ENCODE measurements at regions not wholly inside any gene's neighbourhood (a gene's known extent, or its start where the extent isn't known, plus 50 kb on each side); places are given as distances from the start of the nearest gene placed in this dataset.

DNA sequence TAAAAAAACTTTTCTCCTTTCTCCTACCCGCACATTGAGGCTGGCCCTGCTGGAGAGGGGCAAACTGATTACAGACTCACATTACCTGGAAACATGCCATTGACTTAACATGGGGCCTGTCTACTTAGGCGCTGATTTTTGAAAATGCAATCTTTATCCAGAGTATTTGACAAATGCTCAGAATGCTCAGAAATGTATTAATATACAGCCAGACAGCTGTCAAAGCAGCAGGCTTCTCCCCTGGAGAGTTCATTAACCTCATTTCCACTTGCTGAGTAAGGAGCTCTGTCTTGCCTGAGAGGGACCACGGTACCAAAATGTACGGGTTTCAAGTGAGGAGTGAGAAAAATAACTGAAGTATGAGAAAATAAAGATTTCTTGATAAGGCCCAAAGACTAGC is 95.7 kb downstream of the PAX1 start:
- intact Hi-C loops (cut with micrococcal nuclease), result loop anchor here (10.0 kb wide), 1 partner anchor 304 kb away; no protein-coding TSS in a partner anchor
- Histone ChIP-seq H3K9me3 (replicated peaks) (peaks cover 4% of the 10 kb centered on the region), H3K27me3 (ENCODE audit: low read depth) (peaks cover 7% of the 10 kb centered on the region), H3K27ac (replicated peaks) (no peak overlapping the region), H3K4me3 (no peak overlapping the region), H3K36me3 (no peaks in the 10 kb centered on the region), H3K4me1 (no peaks in the 10 kb centered on the region)
- DNase-seq, result no peak
- TF ChIP-seq, protein P1, sequence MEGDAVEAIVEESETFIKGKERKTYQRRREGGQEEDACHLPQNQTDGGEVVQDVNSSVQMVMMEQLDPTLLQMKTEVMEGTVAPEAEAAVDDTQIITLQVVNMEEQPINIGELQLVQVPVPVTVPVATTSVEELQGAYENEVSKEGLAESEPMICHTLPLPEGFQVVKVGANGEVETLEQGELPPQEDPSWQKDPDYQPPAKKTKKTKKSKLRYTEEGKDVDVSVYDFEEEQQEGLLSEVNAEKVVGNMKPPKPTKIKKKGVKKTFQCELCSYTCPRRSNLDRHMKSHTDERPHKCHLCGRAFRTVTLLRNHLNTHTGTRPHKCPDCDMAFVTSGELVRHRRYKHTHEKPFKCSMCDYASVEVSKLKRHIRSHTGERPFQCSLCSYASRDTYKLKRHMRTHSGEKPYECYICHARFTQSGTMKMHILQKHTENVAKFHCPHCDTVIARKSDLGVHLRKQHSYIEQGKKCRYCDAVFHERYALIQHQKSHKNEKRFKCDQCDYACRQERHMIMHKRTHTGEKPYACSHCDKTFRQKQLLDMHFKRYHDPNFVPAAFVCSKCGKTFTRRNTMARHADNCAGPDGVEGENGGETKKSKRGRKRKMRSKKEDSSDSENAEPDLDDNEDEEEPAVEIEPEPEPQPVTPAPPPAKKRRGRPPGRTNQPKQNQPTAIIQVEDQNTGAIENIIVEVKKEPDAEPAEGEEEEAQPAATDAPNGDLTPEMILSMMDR (IDR thresholded peaks at IDR 0.05; ENCODE audit: borderline replicate concordance), result no peak

DNA sequence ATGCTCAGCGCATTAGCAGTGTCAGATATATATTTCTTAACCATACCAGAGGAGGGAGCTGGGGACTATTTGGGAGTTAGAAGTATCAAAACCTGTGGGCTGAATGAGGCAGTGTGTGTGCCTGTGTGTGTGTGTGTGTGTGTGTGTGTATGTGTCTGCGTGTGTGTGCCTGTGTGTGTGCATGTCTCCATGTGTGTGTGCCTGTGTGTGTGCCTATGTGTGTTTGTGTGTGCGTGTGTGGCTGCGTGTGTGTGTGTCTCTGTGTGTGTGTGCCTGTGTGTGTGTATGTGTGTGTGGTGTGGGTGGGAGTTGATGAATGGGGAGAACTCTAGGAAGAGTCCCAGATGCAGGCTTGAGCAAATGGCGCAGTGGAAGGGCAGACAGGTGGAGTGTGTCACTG is 92.9 kb downstream of the PAX1 start:
- Histone ChIP-seq H3K9me3 (replicated peaks) (peaks cover 4% of the 10 kb centered on the region), H3K4me3 (no peak overlapping the region), H3K36me3 (no peaks in the 10 kb centered on the region), H3K27me3 (ENCODE audit: low read depth) (peaks cover 7% of the 10 kb centered on the region), H3K27ac (replicated peaks) (no peak overlapping the region), H3K4me1 (no peaks in the 10 kb centered on the region)
- no peak for DNase-seq
- intact Hi-C loops (cut with micrococcal nuclease), result no loop called here
- TF ChIP-seq, protein P1 (IDR thresholded peaks at IDR 0.05; ENCODE audit: borderline replicate concordance), result no peak

DNA sequence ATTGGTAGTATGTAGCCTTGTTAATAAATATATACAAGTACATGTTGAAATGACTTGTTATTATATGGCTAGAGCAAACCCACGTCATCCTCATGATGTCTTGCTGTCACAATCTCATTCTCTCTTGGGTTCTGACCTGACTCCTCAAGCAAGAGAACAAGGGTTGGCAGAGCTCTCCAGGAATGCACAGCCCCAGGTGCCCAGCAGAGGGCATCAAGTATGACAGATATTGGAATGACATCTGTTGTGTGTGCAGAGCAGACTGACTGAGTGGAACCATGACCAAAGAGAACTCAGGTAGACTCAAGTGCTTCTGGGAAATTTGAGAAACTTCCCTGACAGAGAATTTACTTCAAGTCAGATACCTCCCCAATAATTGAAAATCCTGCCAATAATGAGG is 90.6 kb downstream of the PAX1 start:
- intact Hi-C loops (cut with micrococcal nuclease), result no loop called here
- peaks cover under 1% of the 10 kb centered on the region for H3K9me3 ChIP-seq (replicated peaks)
- no peak overlapping the region for H3K27ac ChIP-seq (replicated peaks)
- no peak for DNase-seq
- TF ChIP-seq, protein P1 (IDR thresholded peaks at IDR 0.05; ENCODE audit: borderline replicate concordance), result no peak
- no peaks in the 10 kb centered on the region for H3K4me1 ChIP-seq
- peaks cover 20% of the 10 kb centered on the region for H3K27me3 ChIP-seq (ENCODE audit: low read depth)
- H3K4me3 ChIP-seq, result no peak overlapping the region
- H3K36me3 ChIP-seq, result no peaks in the 10 kb centered on the region

DNA sequence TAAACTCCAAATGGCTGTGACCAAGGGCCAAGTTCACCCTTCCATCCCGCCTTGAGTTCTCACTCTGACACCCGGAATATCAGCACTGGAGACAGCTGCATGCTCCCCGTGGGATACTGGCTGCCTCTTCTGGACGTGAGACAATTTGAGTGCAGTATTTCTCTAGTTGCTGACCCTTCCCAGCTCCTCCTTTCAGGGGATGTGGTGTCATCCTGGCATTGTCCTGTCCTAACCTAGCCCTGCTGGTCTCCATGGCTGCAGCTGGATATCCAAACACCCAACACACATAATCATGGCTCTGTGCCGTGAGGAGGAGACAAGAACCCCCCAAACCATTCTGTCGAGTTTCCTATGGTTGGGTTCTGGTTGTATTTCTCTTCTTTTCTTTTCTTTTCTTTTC is 82.6 kb downstream of the PAX1 start:
- intact Hi-C loops (cut with micrococcal nuclease), result no loop called here
- Histone ChIP-seq H3K4me3 (no peak overlapping the region), H3K4me1 (no peaks in the 10 kb centered on the region), H3K36me3 (no peaks in the 10 kb centered on the region), H3K27me3 (ENCODE audit: low read depth) (peaks cover 43% of the 10 kb centered on the region), H3K27ac (replicated peaks) (no peak overlapping the region), H3K9me3 (replicated peaks) (peaks cover 6% of the 10 kb centered on the region)
- TF ChIP-seq, protein P1 (IDR thresholded peaks at IDR 0.05; ENCODE audit: borderline replicate concordance), result no peak
- no peak for DNase-seq

DNA sequence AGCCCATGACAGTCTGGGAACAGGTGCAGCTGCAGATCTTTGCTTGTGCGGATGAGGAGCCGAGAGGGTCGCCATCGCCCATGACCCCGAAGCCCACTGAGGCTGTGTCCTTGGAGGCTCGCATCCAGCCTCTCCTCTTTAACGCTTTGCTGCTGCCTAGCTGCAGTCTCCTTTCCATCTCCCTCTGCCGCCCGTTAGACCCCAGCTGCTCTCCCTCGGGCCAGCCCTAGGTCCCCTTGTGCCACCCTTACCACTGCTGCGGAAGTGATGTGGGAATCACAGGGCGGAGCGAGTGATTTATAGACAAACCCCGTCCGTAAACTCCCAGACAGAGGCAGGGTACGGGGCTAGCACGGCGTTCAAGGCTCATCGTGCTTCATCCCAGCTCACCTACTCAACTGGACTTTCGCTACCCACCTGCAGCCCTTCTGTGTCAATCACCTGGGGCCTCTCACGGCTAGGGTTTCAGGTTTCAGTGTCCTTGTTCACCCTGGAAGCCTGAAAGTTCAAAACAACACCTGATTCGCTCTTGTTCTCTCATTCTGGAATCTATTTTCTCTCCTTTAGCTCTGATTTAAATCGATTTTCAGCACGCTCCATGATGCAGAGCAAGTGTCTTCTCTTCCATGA is 76.1 kb downstream of the PAX1 start:
- Histone ChIP-seq H3K27ac (replicated peaks) (no peak overlapping the region), H3K9me3 (replicated peaks) (peaks cover 9% of the 10 kb centered on the region), H3K4me1 (no peaks in the 10 kb centered on the region), H3K27me3 (ENCODE audit: low read depth) (peaks cover 14% of the 10 kb centered on the region), H3K36me3 (no peaks in the 10 kb centered on the region), H3K4me3 (no peak overlapping the region)
- TF ChIP-seq, protein P1 (IDR thresholded peaks at IDR 0.05; ENCODE audit: borderline replicate concordance), result no peak
- DNase-seq, result no peak
- intact Hi-C loops (cut with micrococcal nuclease), result no loop called here
